Activated T-cell treated with anti-CD3 and anti-CD28 coated beads, Interleukin-2, amount 50 U/mL, for 24 hours (primary cell): ENCODE measurements at regions not wholly inside any gene's neighbourhood (a gene's known extent, or its start where the extent isn't known, plus 50 kb on each side); places are given as distances from the start of the nearest gene placed in this dataset.
"Not testable (repeated sequence)": the region's sequence is repeated elsewhere in the genome, so short reads cannot be mapped to it uniquely, and the experiment has no call there.

Experiments
- DNase-seq: peaks from one replicate; pipeline ENCODE4 v3.0.0-alpha.2; 2020
- H3K27ac Mint-ChIP-seq: 2 replicates; pipeline ENCODE4 v1.8.0; 2020; ENCODE audit warnings: mild to moderate bottlenecking, mixed read lengths
- H3K27me3 Mint-ChIP-seq: 2 replicates; pipeline ENCODE4 v1.8.0; 2020; ENCODE audit warnings: mixed read lengths
- H3K36me3 Mint-ChIP-seq: 2 replicates; pipeline ENCODE4 v1.8.0; 2020; ENCODE audit warnings: low read depth, mixed read lengths
- H3K4me1 Mint-ChIP-seq: 2 replicates; pipeline ENCODE4 v1.8.0; 2020; ENCODE audit warnings: low read depth, mixed read lengths
- H3K4me3 Mint-ChIP-seq: 2 replicates; pipeline ENCODE4 v1.8.0; 2020; ENCODE audit warnings: mild to moderate bottlenecking, moderate library complexity, mixed read lengths
- H3K9me3 Mint-ChIP-seq: 2 replicates; pipeline ENCODE4 v1.8.0; 2020; ENCODE audit warnings: mixed read lengths

DNA sequence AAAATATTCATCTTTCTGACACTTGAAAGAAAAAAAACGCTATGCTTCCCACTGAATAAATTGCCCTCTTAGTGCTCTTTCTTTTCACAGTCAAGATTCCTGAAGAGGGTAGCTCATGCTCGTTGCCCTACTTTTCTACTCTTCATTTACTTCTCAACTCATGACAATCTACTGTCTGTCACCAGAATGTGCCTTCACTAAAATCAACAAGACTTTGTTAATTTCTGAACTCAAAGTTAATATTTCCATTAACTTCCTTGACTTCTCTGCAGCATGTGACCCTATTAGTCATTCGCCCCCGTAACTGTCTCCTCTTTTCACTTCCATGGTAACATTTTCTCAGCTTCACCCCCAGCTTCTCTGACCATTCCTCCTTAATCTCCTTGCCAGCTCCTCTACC is 98.9 kb upstream of the MAPRE2 start:
- no peaks in the 10 kb centered on the region for H3K9me3 Mint-ChIP-seq
- peaks cover 16% of the 10 kb centered on the region for H3K27me3 Mint-ChIP-seq
- H3K36me3 Mint-ChIP-seq, result no peaks in the 10 kb centered on the region
- DNase-seq, result no peak
- no peak overlapping the region for H3K4me3 Mint-ChIP-seq
- no peak overlapping the region for H3K27ac Mint-ChIP-seq
- H3K4me1 Mint-ChIP-seq, result peaks cover 5% of the 10 kb centered on the region

DNA sequence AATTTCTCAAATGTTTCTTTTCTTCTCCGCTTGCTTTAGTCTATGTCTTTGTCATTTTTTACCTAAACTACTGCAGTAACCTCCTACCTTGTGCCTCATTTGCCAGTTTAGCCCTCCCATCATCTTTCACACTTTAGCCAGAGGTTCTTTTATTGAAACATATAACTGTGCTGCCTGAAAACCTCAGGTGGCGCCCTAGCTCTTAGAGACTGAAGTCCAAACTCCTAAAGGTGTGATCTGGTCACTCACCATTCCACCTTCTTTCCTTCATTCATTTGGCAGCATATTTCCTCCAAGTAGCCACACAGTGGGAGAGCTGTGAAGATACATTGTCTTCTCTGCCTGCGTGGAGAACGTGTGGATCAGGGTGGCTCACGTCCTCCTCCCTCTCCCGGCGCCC is 98.2 kb upstream of the MAPRE2 start:
- no peaks in the 10 kb centered on the region for H3K36me3 Mint-ChIP-seq
- no peak overlapping the region for H3K4me3 Mint-ChIP-seq
- peaks cover 8% of the 10 kb centered on the region for H3K4me1 Mint-ChIP-seq
- H3K9me3 Mint-ChIP-seq, result no peaks in the 10 kb centered on the region
- no peak for DNase-seq
- H3K27me3 Mint-ChIP-seq, result peaks cover 12% of the 10 kb centered on the region
- H3K27ac Mint-ChIP-seq, result no peak overlapping the region

DNA sequence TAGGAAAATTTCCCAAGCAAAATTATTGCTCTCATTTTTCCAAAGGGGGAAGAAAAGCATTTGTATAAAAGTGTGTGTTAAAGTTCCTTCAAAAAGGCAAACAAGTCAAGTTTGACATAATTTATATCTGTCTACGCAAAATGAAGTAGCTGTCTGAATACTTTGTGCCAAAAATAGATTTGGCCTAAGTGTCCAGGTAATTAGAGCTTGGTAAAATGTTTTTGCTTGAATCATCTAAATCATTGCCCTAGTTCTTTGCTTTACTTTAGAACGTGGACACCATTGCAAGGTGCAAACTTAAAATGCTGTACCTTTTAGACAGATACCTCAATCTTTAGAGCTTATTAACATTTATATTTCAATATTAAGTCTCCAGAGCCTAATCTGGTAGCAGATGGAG is 97.6 kb upstream of the MAPRE2 start:
- no peak for DNase-seq
- Mint-ChIP-seq H3K9me3 (no peaks in the 10 kb centered on the region), H3K27ac (no peak overlapping the region), H3K4me1 (peaks cover 8% of the 10 kb centered on the region), H3K4me3 (no peak overlapping the region), H3K36me3 (no peaks in the 10 kb centered on the region), H3K27me3 (peaks cover 12% of the 10 kb centered on the region)

DNA sequence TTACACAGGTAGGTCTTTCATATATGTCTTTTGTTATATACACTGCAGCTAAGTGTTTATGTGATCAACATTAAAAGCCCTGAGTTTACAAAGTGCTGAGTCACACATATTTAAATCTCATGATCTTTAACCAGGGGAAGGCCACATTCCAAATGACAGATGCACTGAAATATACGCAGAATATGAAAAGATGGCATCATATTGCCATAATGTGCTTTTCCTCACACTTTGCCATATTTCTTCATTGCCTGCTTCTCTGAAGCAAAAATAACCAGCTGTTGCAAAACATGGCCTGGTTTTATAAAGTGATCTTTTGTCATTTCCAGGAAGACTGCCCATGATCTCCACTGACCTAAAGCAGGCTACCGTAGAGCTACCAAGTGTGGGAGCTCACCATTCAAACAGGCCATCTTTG is 93.5 kb upstream of the MAPRE2 start:
- H3K27ac Mint-ChIP-seq, result no peak overlapping the region
- H3K36me3 Mint-ChIP-seq, result no peaks in the 10 kb centered on the region
- peaks cover 5% of the 10 kb centered on the region for H3K27me3 Mint-ChIP-seq
- no peak overlapping the region for H3K4me3 Mint-ChIP-seq
- H3K9me3 Mint-ChIP-seq, result no peaks in the 10 kb centered on the region
- DNase-seq, result no peak
- peaks cover 5% of the 10 kb centered on the region for H3K4me1 Mint-ChIP-seq

DNA sequence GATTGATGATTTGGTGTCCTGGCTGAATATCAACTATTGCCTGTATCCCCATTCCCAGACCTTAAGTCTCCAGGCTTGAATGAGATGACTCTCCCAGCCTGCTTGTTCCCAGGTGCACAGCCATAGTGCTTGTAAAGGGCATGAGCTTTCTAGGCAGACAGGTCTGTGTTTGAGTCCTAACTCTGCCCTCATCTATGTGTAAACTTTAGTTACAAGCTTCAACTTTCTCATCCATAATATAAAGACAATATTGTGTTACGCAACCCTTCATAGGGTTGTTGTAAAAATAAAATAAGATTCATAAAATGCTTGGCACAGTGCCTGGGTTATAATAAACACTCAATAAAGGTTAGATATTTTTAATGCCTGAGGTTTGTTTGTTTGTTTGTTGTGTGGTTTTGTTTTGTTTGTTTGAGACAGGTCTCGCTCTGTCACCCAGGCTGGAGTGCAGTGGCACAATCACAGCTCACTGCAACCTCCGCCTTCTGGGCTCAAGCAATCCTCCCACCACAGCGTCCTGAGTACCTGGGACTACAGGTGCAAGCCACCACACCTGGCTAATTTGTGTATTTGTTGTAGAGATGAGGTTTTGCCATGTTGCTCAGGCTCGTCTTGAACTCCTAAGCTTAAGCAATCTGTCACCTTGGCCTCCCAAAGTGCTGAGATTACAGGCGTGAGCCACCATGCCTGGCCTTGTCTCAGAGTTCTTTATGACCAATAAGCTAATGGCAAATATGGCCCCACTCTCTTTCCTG is 89.4 kb upstream of the MAPRE2 start:
- Mint-ChIP-seq H3K36me3 (no peaks in the 10 kb centered on the region), H3K9me3 (peaks cover 3% of the 10 kb centered on the region), H3K27ac (no peak overlapping the region), H3K4me1 (peaks cover 5% of the 10 kb centered on the region), H3K27me3 (peaks cover 23% of the 10 kb centered on the region), H3K4me3 (no peak overlapping the region)
- no peak for DNase-seq

DNA sequence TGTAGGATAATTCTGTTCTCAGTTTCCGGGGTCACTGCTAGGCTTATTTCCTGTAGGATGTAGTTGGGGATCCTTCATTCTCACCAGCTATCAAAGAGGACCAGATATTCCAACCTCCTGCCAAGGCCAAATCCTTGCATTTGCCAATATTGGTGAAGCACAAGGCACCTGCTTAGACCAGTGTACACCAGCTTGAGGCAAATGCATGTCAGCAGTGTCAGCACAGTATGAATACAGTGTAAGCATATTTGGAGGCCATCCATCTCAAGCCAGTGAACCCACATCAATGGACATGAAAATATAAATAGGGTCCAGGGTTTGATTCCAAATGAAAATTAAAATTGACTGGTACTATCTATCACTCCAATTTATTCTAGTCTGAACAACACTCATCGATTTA is 88.0 kb upstream of the MAPRE2 start:
- Mint-ChIP-seq H3K27ac (no peak overlapping the region), H3K4me3 (no peak overlapping the region), H3K9me3 (peaks cover 3% of the 10 kb centered on the region), H3K4me1 (no peaks in the 10 kb centered on the region), H3K27me3 (peaks cover 30% of the 10 kb centered on the region), H3K36me3 (no peaks in the 10 kb centered on the region)
- no peak for DNase-seq

DNA sequence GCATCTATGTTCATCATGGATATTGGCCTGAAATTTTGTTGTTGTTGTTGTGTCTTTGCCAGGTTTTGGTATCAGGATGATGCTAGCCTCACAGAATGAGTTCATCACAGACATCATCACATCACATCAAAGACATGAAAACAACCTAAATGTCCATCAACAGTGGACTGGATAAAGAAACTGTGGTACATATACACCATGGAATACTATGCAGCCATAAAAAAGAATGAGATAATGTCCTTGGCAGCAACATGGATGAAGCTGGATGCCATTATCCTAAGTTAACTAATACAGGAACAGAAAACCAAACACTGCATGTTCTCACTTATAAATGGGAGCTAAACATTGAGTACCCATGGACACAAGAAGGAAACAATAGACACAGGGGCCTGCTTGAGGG is 85.7 kb upstream of the MAPRE2 start:
- DNase-seq, H3K4me3 Mint-ChIP-seq, H3K36me3 Mint-ChIP-seq, H3K9me3 Mint-ChIP-seq, H3K4me1 Mint-ChIP-seq, H3K27ac Mint-ChIP-seq: not testable (repeated sequence)
- peaks cover 40% of the 10 kb centered on the region for H3K27me3 Mint-ChIP-seq

DNA sequence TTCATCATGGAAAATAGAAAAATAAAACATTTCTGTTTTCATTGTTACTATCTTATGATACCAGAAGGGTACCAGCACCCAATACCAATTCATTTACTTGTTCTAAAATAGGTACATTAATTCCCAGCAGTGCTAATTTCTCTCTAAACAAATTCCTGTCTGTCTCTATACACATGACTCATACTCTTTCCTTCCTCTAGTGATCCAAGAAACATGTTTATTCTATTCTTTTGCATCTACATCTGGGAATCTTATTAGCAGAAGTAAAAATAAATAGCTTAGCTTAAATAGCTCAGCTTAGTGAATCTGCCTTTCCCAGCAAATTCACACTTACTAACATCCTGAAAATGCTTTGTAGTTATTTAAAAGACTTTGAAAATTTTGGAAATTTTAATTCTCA is 84.5 kb upstream of the MAPRE2 start:
- Mint-ChIP-seq H3K27me3 (peaks cover 40% of the 10 kb centered on the region), H3K36me3 (no peaks in the 10 kb centered on the region), H3K4me3 (no peak overlapping the region), H3K4me1 (no peaks in the 10 kb centered on the region), H3K9me3 (peaks cover 3% of the 10 kb centered on the region), H3K27ac (no peak overlapping the region)
- DNase-seq, result no peak

DNA sequence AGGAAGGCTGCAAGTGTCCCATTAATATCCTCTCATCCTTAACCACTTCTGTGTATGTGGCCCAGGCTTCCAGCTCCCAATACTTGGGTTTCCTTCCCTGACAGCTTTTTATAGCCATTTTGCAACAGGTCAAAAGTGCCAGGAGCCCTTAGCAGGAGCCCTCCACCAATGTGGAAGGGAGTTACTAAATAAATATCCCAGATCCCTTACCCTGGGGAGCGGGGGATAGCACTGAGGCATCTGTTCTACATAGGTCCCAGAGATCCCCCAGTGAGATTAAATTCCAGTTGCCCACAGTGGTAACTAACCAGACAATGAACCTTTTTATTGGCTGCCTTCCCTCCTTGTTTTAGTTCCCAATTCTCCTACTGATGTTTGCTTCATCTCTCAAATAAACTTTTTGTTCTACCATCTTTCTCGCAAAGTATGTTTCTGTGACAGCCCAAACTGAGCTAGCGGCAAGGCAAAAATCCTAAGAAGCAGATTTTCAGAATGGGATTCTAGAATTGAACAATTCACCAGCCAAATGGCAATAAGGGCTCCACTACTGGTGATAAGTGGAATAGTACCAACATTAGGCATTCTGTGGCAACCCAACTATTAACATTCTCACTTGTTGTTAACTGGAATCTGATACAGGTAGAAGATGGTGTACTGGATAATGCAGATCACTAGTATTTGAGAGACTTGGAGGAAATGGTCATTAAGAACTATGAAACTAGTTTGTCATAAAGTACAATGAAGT is 83.9 kb upstream of the MAPRE2 start:
- H3K36me3 Mint-ChIP-seq, result no peaks in the 10 kb centered on the region
- no peak for DNase-seq
- H3K4me1 Mint-ChIP-seq, result no peaks in the 10 kb centered on the region
- H3K9me3 Mint-ChIP-seq, result peaks cover 3% of the 10 kb centered on the region
- no peak overlapping the region for H3K27ac Mint-ChIP-seq
- peaks cover 43% of the 10 kb centered on the region for H3K27me3 Mint-ChIP-seq
- H3K4me3 Mint-ChIP-seq, result no peak overlapping the region

DNA sequence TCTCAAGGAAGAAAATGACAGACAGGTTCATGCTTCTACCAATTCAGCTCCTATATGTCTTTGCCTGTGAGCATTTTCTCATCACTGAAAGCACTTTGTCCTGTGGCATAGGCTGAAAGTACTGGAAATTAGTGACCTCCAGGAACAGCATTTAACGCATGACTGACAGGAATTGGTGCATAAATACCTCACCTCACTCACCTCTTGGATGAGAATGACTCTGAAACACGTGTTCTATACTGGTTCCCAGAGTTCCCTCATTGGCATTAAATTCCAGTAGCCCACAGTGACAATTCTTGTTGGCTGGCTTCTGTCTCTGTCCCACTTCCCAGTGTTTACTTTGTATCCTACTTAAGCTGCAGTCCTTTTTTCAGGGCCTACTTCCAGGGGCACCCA is 83.4 kb upstream of the MAPRE2 start:
- peaks cover 3% of the 10 kb centered on the region for H3K9me3 Mint-ChIP-seq
- peaks cover 41% of the 10 kb centered on the region for H3K27me3 Mint-ChIP-seq
- H3K27ac Mint-ChIP-seq, result no peak overlapping the region
- no peaks in the 10 kb centered on the region for H3K4me1 Mint-ChIP-seq
- no peak overlapping the region for H3K4me3 Mint-ChIP-seq
- no peak for DNase-seq
- no peaks in the 10 kb centered on the region for H3K36me3 Mint-ChIP-seq

DNA sequence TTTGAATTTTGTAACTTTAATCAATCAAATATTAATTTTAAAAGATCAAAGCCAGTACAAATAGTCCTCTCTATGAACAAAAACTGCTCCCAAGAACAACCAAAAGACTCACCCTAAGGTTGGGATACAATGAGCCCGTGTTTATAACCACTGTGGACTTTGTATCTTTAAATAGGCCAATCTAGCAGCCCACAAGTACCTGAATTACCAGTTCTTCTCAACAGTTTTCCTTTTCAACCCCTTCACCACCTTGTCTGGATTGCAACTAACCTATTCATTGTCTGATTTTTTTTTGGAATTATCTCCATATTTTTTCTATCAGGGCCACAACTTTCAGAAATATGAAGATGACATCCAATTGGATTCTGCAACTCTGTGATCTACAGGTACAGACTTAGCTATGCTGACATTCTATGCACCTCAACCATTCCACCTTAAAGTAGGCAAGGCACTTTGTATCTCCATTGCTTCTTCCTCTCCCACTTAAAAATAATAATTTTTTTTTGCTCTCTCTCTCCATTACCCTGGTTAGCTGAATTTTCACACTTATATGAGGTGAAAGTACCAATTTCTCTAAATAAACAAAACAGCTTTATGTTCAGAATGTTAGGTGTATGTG is 81.9 kb upstream of the MAPRE2 start:
- Mint-ChIP-seq H3K27me3 (peaks cover 40% of the 10 kb centered on the region), H3K4me1 (no peaks in the 10 kb centered on the region), H3K9me3 (peaks cover 3% of the 10 kb centered on the region), H3K4me3 (no peak overlapping the region), H3K27ac (no peak overlapping the region), H3K36me3 (no peaks in the 10 kb centered on the region)
- no peak for DNase-seq

DNA sequence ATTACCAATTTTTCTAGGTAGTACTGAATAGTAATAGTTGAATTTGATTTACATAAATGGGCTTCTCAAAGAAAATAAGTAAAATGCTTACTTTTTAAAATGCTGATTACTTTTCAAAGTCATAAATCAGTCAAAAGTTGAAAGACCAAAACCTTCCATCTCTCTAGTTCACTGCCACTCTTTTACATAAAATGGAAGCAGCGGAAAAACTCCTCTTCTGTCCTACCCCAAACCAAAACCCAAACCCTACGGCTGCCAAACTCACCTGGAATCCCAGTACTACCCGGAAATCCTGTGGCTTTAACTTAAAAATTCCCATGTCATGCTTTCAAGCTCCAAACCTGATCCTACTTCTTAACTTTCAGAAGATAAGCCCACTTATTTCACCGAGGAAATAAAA is 81.2 kb upstream of the MAPRE2 start:
- H3K27ac Mint-ChIP-seq, result no peak overlapping the region
- H3K4me3 Mint-ChIP-seq, result no peak overlapping the region
- peaks cover 35% of the 10 kb centered on the region for H3K27me3 Mint-ChIP-seq
- H3K4me1 Mint-ChIP-seq, result no peaks in the 10 kb centered on the region
- no peaks in the 10 kb centered on the region for H3K36me3 Mint-ChIP-seq
- DNase-seq, result no peak
- peaks cover 3% of the 10 kb centered on the region for H3K9me3 Mint-ChIP-seq

DNA sequence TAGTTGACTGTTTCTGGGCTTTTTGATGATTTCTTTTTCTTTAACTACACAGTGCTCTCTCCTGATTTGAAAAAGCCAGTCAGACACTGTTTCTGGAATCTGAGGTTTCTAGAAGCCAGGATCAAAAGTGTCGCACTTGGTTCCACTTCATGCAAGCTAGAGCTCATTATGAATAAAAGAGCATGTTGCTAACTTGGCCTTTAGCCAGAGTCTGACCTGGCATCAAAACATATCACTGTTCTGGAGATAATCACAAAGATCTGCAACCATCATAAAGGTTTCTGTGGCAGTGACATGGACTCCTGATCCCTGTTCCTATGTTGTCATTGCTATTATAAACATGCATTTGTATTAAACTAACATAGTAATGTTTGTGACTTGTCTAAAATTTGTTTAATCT is 76.1 kb upstream of the MAPRE2 start:
- no peak for DNase-seq
- H3K9me3 Mint-ChIP-seq, result no peaks in the 10 kb centered on the region
- no peak overlapping the region for H3K27ac Mint-ChIP-seq
- H3K4me1 Mint-ChIP-seq, result no peaks in the 10 kb centered on the region
- no peak overlapping the region for H3K4me3 Mint-ChIP-seq
- no peaks in the 10 kb centered on the region for H3K36me3 Mint-ChIP-seq
- peaks cover 6% of the 10 kb centered on the region for H3K27me3 Mint-ChIP-seq

DNA sequence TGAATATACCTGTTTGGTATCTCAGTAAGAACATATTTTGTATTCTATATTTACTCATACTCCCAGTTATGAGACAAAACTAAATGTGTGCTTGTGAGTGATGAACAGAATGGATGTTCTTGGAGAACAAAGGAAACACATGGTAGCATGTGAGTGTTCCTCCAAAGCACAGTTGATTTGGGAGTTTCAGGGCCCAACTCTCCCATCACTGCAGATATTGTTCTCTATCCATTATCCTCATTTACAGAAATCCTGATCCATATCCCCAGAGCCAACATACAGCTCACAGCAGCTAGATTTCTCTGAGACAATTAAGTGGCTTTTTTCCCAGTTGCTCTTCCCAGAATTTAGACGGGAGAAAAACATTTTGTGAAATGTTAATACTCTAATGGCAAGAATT is 75.6 kb upstream of the MAPRE2 start:
- peaks cover 3% of the 10 kb centered on the region for H3K27me3 Mint-ChIP-seq
- H3K36me3 Mint-ChIP-seq, result no peaks in the 10 kb centered on the region
- H3K4me3 Mint-ChIP-seq, result no peak overlapping the region
- H3K4me1 Mint-ChIP-seq, result no peaks in the 10 kb centered on the region
- no peaks in the 10 kb centered on the region for H3K9me3 Mint-ChIP-seq
- H3K27ac Mint-ChIP-seq, result no peak overlapping the region
- DNase-seq, result no peak

DNA sequence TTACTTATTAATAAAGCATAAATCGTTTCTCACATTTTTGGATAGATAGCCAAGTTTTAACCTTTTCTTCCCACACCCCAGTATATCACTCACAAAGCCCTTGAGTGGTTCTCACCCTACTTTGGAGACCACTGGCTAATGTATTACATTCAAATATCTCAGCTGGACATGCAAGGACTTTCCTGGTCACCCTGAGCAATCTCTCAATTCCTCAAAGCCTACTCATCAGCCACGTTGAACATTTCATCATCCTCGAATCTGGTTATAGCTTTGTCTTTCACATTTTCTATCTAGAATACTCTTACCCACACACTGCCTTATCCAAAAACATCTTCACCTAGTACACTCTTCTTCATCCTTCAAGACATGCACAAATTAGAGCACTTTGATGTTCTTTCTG is 71.1 kb upstream of the MAPRE2 start:
- no peak overlapping the region for H3K4me3 Mint-ChIP-seq
- peaks cover 1% of the 10 kb centered on the region for H3K4me1 Mint-ChIP-seq
- no peak overlapping the region for H3K27ac Mint-ChIP-seq
- H3K27me3 Mint-ChIP-seq, result peaks cover 17% of the 10 kb centered on the region
- no peak for DNase-seq
- no peaks in the 10 kb centered on the region for H3K9me3 Mint-ChIP-seq
- H3K36me3 Mint-ChIP-seq, result no peaks in the 10 kb centered on the region
